ENCODE measurements at regions not wholly inside any gene's neighbourhood (a gene's known extent, or its start where the extent isn't known, plus 50 kb on each side); places are given as distances from the start of the nearest gene placed in this dataset.

DNA sequence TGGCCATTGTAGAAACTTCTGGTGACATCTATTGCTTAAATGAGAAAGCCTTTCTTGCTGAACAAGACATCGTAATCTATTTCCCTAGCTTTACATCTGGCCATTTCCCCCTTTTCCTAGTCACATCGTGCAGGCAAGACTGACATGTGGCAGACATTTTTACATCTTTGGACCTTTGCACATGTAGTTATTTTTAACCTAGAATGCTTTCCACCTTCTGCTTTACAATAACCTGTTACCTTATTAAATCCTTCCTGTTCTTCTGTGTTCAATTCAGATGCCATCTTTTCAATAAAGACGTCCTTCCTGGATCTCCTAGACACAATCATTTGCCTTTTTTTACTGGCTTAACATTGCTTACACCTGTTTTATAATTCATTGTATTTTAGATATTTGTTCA is 343.3 kb downstream of the DIPK2A start:
- H3K9me3 Mint-ChIP-seq (ENCODE audit: low read depth, unreplicated experiment), result peaks cover 4% of the 10 kb centered on the region
- no TSS peak for BruUV-seq (replicated peaks)
- H3K4me1 Mint-ChIP-seq (ENCODE audit: low read depth, unreplicated experiment), result no peaks in the 10 kb centered on the region
- no peak overlapping the region for H3K4me3 Mint-ChIP-seq (ENCODE audit: low read depth, unreplicated experiment)
- CTCF ChIA-PET, result no interaction called here
- no peaks in the 10 kb centered on the region for H3K27me3 Mint-ChIP-seq (ENCODE audit: unreplicated experiment)
- no peaks in the 10 kb centered on the region for H3K36me3 Mint-ChIP-seq (ENCODE audit: insufficient read depth, unreplicated experiment)
- H3K27ac Mint-ChIP-seq (ENCODE audit: unreplicated experiment), result no peak overlapping the region
- DNase-seq, result no peak
- TF ChIP-seq, protein P1, sequence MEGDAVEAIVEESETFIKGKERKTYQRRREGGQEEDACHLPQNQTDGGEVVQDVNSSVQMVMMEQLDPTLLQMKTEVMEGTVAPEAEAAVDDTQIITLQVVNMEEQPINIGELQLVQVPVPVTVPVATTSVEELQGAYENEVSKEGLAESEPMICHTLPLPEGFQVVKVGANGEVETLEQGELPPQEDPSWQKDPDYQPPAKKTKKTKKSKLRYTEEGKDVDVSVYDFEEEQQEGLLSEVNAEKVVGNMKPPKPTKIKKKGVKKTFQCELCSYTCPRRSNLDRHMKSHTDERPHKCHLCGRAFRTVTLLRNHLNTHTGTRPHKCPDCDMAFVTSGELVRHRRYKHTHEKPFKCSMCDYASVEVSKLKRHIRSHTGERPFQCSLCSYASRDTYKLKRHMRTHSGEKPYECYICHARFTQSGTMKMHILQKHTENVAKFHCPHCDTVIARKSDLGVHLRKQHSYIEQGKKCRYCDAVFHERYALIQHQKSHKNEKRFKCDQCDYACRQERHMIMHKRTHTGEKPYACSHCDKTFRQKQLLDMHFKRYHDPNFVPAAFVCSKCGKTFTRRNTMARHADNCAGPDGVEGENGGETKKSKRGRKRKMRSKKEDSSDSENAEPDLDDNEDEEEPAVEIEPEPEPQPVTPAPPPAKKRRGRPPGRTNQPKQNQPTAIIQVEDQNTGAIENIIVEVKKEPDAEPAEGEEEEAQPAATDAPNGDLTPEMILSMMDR (IDR thresholded peaks at IDR 0.05; ENCODE audit: unreplicated experiment), result no peak
- intact Hi-C loops (cut with micrococcal nuclease; ENCODE audit: unreplicated experiment), result no loop called here

DNA sequence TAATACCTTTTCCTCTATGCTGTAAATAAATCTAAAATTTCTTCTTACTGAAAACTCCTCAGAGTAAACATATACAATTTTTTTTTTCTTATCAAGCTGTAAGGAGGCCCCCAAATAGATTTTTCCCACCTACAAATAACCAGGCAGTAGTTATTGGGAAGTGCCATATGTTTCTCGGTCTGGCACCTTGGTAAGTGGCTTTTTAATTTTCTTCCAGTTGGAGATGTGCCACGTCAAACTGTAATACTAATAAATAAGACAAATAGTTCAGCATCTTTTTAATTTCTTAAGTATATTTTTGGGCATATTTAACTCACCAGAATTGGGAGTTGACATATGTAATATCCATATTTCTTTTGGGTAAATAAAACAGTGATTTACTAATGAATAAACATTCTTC is 346.3 kb downstream of the DIPK2A start:
- Mint-ChIP-seq H3K27me3 (ENCODE audit: unreplicated experiment) (no peaks in the 10 kb centered on the region), H3K9me3 (ENCODE audit: low read depth, unreplicated experiment) (peaks cover 3% of the 10 kb centered on the region), H3K4me1 (ENCODE audit: low read depth, unreplicated experiment) (no peaks in the 10 kb centered on the region), H3K4me3 (ENCODE audit: low read depth, unreplicated experiment) (no peak overlapping the region), H3K36me3 (ENCODE audit: insufficient read depth, unreplicated experiment) (no peaks in the 10 kb centered on the region), H3K27ac (ENCODE audit: unreplicated experiment) (no peak overlapping the region)
- intact Hi-C loops (cut with micrococcal nuclease; ENCODE audit: unreplicated experiment), result no loop called here
- BruUV-seq (replicated peaks), result no TSS peak
- CTCF ChIA-PET, result interaction anchor here (0.6 to 0.7 kb wide), 2 partner anchors 185 to 1722 kb away, joined by 3 read pairs; no protein-coding TSS in a partner anchor
- no peak for DNase-seq
- TF ChIP-seq, protein P1 (IDR thresholded peaks at IDR 0.05; ENCODE audit: unreplicated experiment), result no peak

DNA sequence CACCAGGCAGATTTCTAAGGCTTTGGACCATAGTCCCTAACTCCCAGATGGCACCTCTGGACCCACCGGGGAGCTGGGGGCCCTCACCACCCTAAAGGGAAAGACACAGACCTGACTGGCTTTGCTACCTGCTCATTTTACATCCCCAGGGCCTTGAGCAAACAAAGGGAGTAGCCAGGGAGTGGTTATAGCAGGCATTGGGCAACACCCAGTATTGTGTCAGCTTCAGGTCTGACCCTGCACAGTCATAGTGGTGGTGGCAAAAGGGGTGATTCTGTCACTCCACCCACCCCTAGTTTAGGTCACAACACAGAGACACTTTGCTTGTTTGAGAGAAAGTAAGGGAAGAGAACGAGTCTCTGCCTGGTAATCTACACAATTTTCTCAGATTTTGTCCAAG is 352.5 kb downstream of the DIPK2A start:
- peak; percentile 78 for DNase-seq
- no TSS peak for BruUV-seq (replicated peaks)
- Mint-ChIP-seq H3K27ac (ENCODE audit: unreplicated experiment) (no peak overlapping the region), H3K27me3 (ENCODE audit: unreplicated experiment) (no peaks in the 10 kb centered on the region), H3K9me3 (ENCODE audit: low read depth, unreplicated experiment) (peaks cover 10% of the 10 kb centered on the region), H3K4me1 (ENCODE audit: low read depth, unreplicated experiment) (peaks cover 18% of the 10 kb centered on the region), H3K36me3 (ENCODE audit: insufficient read depth, unreplicated experiment) (no peaks in the 10 kb centered on the region), H3K4me3 (ENCODE audit: low read depth, unreplicated experiment) (no peak overlapping the region)
- TF ChIP-seq, protein P1 (IDR thresholded peaks at IDR 0.05; ENCODE audit: unreplicated experiment), result no peak
- CTCF ChIA-PET, result interaction anchor here (1.3 to 2.0 kb wide), 3 partner anchors 9 to 352 kb away, joined by 4 read pairs; partner anchors contain the start of gene DIPK2A
- intact Hi-C loops (cut with micrococcal nuclease; ENCODE audit: unreplicated experiment), result no loop called here

DNA sequence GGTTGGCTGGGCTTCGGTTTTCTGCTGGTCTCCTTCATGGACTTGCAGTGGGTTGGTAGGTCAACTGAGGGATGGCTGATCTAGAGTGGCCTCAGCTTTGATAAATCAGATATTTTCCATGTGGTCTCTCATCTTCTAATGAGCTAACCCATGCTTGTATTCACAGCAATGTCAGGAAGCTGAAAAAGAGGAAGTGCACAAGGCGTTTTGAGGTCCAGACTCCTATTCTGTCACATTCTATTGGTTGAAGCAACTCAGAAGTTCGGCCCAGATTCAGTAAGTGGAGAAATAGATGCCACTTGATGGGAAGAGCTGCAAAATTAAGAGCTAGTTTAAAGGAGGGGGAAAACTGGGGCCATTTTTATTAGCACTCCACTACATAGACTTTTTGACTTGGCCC is 361.2 kb downstream of the DIPK2A start:
- Mint-ChIP-seq H3K27me3 (ENCODE audit: unreplicated experiment) (no peaks in the 10 kb centered on the region), H3K9me3 (ENCODE audit: low read depth, unreplicated experiment) (no peaks in the 10 kb centered on the region), H3K4me3 (ENCODE audit: low read depth, unreplicated experiment) (no peak overlapping the region), H3K27ac (ENCODE audit: unreplicated experiment) (no peak overlapping the region), H3K36me3 (ENCODE audit: insufficient read depth, unreplicated experiment) (no peaks in the 10 kb centered on the region), H3K4me1 (ENCODE audit: low read depth, unreplicated experiment) (no peaks in the 10 kb centered on the region)
- intact Hi-C loops (cut with micrococcal nuclease; ENCODE audit: unreplicated experiment), result no loop called here
- no TSS peak for BruUV-seq (replicated peaks)
- no peak for DNase-seq
- TF ChIP-seq, protein P1 (IDR thresholded peaks at IDR 0.05; ENCODE audit: unreplicated experiment), result no peak
- CTCF ChIA-PET, result interaction anchor here (1.2 kb wide), 1 partner anchor 9 kb away, joined by 4 read pairs; no protein-coding TSS in a partner anchor

Data from Calu3 (cell line).